COLO668 (cell line): ENCODE measurements at regions not wholly inside any gene's neighbourhood (a gene's known extent, or its start where the extent isn't known, plus 50 kb on each side); places are given as distances from the start of the nearest gene placed in this dataset.
"Not testable (repeated sequence)": the region's sequence is repeated elsewhere in the genome, so short reads cannot be mapped to it uniquely, and the experiment has no call there.

Experiments used
- DNase-seq: peaks from one replicate; lab custom pipeline; 2025; ENCODE audit not compliant: unreplicated experiment; lab: John Stamatoyannopoulos, UW

GRCh38 chr7:42573881-42574672, 337.1 kb upstream of the GLI3 start:
- no peak for DNase-seq

GRCh38 chr7:42572561-42572960, 335.6 kb upstream of the GLI3 start:
- no peak for DNase-seq

DNA sequence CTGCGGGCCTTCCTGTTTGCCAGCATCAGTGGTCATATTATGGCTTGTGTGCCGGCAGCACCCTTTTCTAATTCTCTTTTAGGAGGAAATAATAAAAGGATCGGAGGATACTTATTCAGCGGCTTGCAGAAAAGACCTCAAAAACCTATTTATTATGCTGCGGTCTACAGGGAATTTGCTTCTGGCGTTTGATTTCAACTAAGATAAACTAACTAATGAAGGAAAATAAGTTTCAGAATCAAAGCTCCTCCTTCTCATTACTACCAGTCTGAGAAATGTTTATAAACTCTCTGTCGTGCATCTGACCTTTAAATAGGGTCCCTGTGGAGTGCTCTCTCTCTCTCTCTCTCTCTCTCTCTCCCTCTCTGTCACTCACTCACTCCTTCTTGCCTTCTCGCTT, 335.0 kb upstream of the GLI3 start:
- no peak for DNase-seq

GRCh38 chr7:42570944-42571343, 333.9 kb upstream of the GLI3 start:
- no peak for DNase-seq

- DNase-seq: no peak
Measured at GRCh38 chr7:42567051-42567450, 330.0 kb upstream of the GLI3 start.

DNA sequence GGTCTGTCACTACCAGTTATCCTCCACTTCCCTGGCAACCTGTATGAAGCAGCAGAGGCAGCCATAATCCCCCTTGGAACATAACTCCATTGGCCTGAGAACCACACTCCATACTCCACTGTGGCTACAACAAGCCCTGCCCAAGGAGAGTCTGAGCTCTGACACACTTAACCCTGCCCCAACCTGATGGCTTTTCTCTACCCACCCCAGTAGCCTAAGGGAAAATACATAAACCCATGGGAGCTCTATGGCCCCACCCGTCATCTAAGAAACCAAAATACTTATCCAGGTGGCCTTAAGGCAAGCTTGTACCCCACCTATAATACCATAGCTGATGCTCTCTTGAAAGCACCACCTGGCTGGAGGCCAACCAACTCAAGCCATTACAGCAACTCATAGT, 324.8 kb upstream of the GLI3 start:
- DNase-seq: no peak

DNA sequence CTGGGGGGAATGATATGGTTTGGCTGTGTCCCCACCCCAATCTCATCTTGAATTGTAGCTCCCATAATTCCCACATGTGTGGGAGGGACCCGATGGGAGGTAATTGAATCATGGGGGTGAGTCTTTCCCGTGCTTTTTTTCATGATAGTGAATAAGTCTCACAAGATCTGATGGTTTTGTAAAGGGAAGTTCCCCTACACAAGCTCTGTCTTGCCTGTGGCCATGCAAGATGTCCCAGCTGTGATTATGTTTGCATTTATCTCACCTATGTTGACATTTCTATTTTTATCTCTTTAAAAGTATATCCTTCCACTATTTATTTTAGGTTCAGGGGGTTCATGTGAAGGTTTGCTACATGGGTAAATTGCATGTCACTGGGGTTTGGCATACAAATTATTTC, 323.9 kb upstream of the GLI3 start:
- DNase-seq: no peak

- not testable (repeated sequence) for DNase-seq
Measured at GRCh38 chr7:42554932-42555331, 317.9 kb upstream of the GLI3 start.

DNA sequence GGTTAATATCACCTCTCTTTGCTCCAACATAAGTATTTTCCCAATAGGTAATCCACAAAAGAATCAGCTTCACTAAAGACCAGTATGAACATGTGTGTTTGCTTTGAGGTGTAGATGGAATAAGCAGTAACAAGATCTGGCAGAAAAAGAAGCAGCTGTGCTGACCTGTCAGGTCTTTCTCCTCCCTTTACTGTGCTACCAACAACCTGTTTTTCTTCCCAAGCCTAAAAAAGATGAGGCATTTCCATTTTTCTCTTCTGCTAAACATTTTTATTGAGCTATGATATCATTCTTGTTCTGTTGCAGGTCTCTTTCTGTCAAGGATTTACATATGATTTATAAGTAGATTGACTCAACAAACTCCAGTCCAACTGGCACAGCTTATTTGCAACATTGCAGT, 315.2 kb upstream of the GLI3 start:
- no peak for DNase-seq

DNA sequence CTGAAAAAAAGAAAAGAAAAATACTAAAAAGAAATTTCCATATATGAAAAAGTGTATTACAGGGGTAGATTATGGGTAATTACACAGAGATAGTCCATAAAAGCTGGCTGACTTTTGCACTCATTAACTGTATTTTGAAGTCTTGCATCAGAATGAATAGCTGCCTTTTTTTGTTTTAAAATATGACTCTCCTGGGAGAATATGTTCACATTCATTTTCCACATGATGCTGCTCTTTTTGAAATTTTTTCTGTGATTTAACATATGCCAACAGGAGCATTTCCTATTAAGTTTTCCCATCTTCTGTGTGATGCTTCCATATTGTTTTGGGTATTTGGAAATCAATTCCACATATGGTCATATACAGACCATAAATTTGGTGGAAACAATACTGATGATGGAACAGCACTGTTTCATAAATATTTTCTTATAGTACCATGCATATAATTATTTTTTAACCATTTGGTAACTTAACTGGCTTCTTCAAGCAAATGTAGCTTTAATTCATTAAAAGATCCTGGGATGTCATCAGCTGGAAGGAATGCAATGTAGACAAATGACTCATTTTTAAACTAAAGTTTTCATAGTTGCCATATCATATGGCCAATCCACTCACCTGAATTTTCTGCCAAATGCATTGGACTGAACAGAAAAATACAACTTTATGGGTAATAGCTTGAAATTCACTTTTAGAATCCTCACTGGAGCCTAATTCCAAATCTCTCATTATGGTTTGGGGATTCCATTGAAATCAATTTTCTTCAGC, 313.9 kb upstream of the GLI3 start:
- no peak for DNase-seq

DNA sequence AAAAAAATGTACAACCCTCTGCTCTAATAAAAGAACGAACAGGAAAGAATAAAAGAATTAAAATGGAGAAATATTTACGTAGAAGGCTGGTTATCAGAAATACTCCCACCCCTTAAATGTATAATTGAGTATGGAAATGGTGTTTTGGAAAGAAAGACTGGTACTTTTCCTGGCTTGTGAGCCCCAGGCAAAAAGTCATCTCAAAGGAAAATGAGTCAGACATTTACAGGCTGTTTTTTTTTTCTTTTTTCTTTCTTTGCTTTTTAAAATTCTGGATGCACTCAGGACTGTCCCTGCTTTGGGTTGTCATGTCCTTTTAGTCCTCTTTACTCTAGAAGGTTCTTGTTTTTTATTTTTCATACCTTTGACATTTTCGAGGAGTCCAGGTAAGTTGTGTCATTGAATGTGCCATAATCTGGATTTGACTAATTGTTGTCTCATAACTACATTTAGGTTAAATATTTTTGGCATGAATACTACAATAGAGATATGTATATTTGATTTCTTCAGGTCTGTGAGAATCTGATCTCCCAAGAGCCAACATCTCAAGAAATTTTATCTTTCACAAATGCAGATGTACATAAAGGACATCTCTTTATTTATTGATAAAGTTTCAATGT, 313.0 kb upstream of the GLI3 start:
- DNase-seq: no peak

DNA sequence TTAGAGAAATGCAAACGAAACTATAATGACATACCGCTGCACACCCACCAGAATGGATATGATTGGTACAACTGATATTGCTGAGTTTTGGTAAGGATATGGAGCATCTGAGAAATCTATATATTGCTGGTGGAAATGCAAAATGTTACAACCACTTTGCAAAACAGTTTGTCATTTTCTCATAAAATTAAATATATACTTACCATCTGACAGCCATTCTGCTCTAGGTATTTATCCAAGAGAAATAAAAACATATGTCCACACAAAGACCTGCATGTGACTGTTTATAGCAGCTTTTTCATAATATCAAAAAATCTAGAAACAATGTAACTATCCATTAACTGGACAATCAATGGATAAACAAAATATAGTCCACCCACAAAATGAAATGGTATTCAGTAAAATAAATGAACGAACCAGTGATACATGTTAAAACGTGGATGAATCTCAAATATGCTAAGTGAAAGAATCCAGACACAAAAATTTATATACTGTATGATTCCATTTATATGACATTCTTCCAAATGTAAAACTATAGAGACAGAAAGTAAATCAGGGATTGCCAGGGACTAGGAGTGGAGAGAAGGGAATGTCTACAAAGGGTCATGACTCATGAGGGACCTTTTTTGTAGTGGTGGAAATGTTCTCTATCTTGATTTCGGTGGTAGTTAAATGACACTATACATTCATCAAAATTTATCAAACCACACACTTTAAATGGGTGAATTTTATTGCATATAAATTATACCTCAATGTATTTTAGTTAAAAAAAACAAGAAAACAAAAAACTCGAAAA, 312.0 kb upstream of the GLI3 start:
- no peak for DNase-seq

DNA sequence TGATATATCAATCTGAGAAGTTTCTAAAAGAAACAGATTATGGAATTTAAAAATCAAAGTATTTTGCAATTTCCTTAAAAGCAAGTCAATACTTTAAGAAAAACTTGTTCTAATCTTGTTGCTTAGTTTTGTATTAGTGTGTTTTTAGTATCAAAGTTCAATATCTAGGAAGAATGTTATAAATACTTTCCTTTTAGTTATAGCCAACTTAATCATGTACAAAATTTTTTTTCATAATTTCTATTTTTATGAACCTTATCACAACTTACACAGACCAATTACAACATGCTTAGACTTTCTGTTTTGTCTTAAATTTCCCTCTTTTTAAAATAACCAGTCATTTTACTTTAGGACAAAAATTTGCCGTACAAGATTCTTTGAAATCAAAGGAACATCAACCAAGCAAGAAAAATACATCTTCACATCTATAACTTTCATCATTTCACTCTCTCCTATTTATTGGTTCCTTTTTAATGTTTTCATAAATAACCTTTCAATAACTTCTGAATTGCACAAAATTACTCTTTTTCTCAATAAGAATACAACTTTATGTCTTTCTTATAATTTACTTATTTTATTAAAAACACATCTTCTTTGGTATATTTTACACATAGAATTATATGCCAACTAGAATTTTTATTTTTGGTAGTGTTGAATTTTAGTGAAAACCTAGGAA, 308.2 kb upstream of the GLI3 start:
- no peak for DNase-seq

DNA sequence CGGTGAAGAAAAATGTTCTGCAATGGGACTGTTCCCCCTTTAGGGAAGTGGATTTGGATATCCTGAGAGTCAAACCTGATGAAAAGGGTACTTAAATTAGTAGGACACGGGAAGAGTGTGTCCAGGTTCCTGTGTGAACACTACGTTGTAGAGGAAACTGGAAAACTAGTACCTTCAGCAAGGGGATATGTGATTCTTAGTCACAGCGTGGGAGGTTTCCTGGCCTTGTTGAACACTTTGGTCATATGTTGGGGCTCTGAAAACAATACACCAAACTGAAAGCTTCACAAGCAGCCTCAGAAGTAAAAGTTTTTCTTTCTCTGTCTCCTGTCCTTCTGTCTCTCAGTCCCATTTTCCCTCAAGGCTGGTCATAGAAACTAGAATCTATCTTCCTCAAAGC, 306.9 kb upstream of the GLI3 start:
- no peak for DNase-seq

DNA sequence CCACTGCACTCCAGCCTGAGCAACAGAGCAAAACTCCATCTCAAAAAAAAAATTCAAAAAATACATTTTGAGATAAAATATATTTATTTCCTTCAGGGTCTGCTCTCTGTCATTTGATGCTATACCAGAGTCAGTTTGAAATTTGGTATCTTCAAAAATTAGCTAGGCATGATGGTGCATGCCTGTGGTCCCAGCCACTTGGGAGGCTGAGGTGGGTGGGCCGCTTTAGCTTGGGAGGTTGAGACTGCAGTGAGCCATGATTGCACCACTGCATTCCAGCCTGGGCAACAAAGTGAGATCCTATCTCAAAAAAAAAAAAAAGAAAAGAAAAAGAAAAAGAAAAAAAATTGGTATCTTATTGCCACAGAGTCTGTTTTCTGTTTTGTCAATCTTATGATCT, 305.4 kb upstream of the GLI3 start:
- DNase-seq: not testable (repeated sequence)

GRCh38 chr7:42534441-42534840, 297.4 kb upstream of the GLI3 start:
- no peak for DNase-seq

- DNase-seq: no peak
Measured at GRCh38 chr7:42527004-42527403, 290.0 kb upstream of the GLI3 start.

DNA sequence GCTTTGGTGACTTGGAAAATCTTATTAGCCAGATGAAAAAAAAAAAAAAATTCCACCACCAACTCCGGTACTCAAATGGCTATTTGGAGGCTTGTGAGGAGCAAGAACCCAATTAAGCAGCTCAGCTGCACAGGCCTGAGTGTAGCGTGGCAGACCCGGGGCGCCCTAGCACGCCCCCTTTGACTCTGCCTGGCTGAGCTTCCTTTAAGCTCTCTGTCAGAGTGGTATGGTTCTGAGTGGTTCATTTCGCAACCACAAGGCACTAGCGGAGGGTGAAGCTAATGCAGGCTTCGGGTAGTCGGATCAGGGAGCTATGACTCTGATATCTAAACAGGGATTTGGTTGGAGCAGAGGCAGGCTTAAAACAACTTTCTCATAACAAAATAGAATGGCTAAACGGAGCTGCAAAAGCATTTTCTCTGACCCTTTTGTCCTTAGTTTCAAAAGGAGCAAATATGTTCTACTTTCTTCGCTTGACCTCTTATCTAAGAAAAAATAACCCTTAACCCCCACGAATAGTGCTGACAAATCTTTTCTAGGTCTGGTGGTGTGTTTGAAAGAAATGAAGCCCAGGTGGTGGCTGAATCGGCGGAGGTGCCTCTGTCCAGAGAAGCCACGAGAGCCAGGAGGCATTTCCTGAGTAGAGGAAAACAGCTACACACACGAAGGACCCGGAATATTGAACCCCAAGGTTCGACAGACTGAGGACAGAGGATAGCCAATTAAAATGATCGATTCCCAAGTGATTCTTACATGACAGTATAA, 285.4 kb upstream of the GLI3 start:
- no peak for DNase-seq

DNA sequence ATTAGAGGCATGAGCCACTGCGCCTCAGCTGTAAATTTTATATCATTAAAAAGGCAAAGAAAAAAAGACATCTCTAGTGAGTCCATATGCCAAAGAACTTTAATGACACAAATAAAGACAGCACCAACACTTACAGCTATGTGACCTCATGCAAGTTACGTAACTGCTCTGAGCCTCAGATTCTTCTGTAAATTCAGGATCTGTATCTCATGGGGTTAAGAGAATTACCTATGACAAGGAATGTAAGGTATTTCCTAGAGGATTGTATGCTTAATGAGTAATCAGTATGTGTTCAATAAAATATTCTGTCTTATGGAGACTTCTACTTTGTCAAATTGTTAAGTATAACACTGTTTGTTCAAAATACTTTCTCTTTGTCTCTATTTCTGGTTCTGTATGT, 274.0 kb upstream of the GLI3 start:
- no peak for DNase-seq

GRCh38 chr7:42506097-42506496, 269.1 kb upstream of the GLI3 start:
- DNase-seq: no peak
